Hippocampal formation (tissue), 2 donors: ENCODE measurements at regions not wholly inside any gene's neighbourhood (a gene's known extent, or its start where the extent isn't known, plus 50 kb on each side); places are given as distances from the start of the nearest gene placed in this dataset.
"Not testable (repeated sequence)": the region's sequence is repeated elsewhere in the genome, so short reads cannot be mapped to it uniquely, and the experiment has no call there.

Source experiments
- DNase-seq, 2 donors: peaks; one replicate each; lab custom pipeline; 2025; lab: John Stamatoyannopoulos, UW

- DNase-seq: no peak
Measured at GRCh38 chrX:848386-848785, 217.8 kb downstream of the SHOX start.

DNA sequence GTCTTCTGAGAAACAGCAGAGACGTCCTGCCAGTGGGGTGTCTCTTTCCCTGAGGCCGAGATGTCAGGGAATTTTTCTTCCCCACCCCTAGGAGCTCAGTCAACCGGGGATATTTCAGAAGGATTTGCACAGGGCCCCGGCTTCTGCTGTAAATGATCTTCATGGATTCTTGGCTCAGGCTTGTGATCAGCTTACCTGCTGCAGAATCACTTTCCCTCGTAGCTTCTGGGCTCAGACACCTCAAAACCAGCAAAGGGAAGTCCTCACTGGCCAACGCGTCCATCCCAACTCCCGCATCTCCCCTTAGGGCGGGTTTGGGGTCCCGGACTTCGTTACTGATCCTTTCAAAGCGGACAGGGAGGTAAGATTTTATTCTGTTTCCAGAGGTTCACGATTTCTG, 212.7 kb downstream of the SHOX start:
- DNase-seq: no peak

- DNase-seq: no peak
Measured at GRCh38 chrX:840556-840955, 210.0 kb downstream of the SHOX start.

DNA sequence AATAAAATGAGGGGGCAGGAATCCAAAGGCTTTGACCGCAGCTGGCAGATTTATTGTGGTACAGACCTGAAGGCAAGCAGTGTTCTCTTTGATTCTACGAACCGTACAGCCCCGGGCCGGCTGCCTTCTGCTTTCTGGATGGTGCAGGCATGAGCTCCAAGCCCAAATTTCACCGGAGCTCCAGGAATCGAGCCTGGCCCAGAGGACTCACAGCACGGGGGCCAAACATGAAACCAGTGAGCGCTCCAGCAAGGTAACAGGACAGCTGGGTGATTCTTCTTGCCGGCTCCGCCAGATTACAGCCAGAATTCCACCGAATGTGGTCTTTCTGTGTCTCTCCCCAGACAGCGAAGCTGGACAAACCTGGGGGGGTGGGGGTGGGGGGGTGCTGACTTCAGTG, 208.1 kb downstream of the SHOX start:
- not testable (repeated sequence) for DNase-seq

DNA sequence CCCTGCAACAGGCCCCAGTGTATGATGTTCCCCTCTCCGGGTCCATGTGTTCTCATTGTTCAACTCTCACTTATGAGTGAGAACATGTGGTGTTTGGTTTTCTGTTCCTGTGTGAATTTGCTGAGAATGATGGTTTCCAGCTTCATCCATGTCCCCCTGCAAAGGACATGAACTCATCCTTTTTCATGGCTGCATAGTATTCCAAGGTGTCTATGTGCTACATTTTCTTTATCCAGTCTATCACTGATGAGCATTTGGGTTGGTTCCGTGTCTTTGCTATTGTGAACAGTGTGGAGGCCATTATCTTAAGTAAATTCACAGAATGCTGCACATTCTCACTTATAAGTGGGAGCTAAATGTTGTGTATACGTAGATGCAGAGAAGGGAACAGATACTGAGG, 205.3 kb downstream of the SHOX start:
- DNase-seq: not testable (repeated sequence)

- no peak for DNase-seq
Measured at GRCh38 chrX:830532-830931, 199.9 kb downstream of the SHOX start.

DNA sequence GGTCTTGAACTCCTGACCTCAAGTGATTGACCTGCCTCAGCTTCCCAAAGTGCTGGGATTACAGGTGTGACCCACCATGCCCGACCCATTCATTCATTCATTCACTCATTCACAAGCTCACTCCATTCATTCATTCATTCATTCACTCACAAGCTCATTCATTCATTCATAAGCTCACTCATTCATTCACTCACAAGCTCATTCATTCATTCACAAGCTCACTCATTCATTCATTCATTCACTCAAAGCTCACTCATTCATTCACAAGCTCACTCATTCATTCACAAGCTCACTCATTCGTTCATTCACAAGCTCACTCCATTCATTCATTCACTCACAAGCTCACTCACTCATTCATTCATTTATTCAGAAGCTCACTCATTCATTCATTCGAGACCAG, 198.6 kb downstream of the SHOX start:
- DNase-seq: no peak

DNA sequence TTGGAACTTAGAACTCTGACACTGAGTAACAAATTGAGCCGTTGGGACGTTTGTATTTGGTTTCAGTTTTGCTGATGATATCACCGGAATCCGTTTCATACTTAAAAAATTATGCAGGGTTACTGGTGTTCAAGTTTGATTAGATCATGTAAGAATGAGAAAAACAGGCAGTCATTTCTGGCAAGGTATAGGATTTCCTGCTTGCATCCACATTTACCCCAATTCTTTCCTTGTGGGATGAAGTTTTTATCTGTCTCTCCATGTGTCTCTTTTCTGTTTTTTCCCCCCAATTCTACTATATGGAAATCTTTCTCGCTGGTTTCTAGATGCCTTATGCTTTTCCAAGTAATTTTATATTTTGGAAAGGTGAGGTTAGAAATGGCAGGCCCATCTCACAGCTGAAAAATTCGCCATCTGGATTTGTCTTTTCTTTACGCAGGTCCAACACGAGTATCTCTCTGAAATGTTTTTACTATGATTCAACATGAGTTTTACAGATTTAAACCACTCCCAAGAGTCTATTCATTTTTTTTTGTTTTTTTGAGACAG, 197.9 kb downstream of the SHOX start:
- DNase-seq: no peak

GRCh38 chrX:826448-826847, 195.9 kb downstream of the SHOX start:
- no peak for DNase-seq

GRCh38 chrX:825991-826390, 195.4 kb downstream of the SHOX start:
- DNase-seq: no peak

DNA sequence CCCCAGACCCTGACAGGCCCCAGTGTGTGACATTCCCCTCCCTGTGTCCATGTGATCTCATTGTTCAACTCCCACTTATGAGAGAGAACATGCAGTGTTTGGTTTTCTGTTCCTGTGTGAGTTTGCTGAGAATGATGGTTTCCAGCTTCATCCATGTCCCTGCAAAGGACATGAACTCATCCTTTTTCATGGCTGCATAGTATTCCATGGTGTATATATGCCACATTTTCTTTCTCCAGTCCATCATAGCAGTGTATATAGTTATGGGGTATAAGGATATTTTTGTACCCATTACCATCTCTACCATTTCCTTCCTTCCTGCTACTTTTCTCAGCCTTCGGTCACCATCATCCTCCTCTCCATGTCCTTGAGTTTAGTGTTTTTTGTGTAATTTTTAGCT, 192.5 kb downstream of the SHOX start:
- DNase-seq: not testable (repeated sequence)

- no peak for DNase-seq
Measured at GRCh38 chrX:821327-822107, 190.9 kb downstream of the SHOX start.

DNA sequence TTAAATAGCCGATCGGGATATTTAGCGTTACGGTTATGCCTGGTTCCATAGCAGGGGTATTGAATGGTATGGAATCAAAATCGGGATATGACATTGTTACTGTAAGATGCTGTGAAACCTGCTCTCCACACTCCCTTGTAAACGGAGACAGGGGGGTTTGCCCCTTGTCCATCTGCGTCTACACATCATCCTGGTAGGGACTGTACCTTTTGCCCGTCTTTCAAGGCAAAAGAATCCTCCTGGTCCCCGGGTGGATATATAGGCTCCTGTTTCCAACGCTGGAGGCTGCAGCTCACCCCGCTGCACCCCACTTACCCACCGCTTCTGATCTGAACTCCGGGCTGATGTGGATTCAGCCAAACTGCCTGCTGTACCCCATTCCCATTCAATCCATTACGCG, 189.1 kb downstream of the SHOX start:
- no peak for DNase-seq

- no peak for DNase-seq
Measured at GRCh38 chrX:817759-818300, 187.2 kb downstream of the SHOX start.

DNA sequence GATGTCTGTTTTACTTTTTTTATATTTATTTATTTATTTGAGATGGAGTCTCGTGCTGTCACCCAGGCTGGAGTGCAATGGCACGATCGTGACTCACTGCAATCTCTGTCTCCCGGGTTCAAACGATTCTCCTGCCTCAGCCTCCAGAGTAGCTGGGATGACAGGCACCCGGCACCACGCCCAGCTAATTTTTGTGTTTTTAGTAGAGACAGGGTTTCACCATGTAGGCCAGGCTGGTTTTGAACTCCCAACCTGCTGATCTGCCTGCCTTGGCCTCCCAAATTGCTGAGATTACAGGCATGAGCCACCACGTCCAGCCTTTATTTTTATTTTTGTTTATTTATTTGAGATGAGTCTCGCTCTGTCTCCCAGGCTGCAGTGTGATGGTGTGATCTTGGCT, 186.6 kb downstream of the SHOX start:
- not testable (repeated sequence) for DNase-seq

DNA sequence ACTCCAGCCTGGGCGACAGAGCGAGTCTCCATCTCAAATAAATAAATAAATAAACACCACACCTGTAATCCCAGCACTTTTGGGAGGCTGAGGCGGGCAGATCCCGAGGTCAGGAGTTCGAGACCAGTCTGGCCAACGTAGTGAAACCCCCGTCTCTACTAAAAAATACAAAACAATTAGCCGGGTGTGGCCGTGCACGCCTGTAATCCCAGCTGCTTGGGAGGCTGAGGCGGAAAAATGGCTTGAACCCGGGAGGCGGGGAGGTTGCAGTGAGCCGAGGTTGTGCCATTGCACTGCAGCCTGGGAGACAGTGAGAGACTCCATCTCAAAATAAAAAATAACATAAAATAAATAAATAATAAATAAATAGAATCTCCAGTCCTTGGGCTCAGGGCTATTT, 185.8 kb downstream of the SHOX start:
- DNase-seq: no peak

DNA sequence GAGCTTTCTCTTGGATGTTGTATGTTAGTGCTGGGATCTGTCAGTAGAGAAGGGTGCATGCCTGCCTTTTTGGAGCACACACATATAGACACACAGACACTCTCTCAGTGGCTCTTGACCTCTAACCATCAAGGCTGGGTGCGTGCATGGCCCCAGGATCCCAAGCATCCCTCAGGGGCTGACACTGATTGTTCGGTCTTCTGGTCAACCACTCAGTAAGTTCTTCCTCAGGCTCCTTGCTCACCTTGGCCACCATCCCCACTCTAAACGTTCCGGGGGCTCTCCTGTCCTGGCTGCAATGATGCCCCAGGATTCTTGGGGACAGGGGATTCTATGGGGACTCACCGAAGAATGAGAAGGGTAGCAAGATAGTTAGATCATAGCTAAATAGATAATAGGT, 179.6 kb downstream of the SHOX start:
- no peak for DNase-seq

- no peak for DNase-seq
Measured at GRCh38 chrX:809081-809480, 178.5 kb downstream of the SHOX start.

DNA sequence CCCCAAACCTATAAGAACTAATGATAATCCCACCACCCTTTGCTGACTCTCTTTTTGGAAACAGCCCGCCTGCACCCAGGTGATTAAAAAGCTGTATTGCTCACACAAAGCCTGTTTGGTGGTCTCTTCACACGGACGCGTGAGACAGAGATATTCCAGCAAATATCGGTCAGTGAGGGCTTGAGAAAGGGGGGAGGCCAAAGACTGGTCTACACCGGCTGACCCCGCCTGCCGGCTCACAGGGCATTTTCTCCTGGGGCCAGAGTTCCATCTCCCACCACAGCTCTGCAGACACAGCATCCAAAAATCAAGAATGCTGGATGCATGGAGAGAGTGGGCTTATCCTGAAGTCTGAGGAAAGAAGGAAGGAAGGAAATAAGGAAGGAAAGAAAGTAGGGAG, 176.0 kb downstream of the SHOX start:
- no peak for DNase-seq

- DNase-seq: no peak
Measured at GRCh38 chrX:805988-806387, 175.4 kb downstream of the SHOX start.

GRCh38 chrX:805103-805670, 174.6 kb downstream of the SHOX start:
- DNase-seq: no peak

DNA sequence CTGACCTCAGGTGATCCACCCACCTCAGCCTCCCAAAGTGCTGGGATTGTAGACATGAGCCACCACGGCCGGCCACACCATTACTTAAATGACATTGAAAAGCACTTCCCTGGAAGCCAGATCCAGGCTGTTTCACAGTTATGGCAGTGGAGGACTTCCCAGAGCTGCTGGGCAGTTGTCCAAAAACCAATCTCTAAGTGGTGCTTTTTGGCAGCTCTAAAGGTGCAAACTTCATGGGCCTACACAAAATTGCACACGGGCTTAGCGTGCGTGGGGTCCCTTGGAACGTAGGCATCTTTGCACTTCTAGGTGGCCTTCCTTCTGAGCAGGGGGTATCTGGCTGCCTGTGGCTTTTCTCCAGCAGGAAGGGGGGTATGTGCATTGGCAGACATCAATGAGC, 172.3 kb downstream of the SHOX start:
- no peak for DNase-seq

- no peak for DNase-seq
Measured at GRCh38 chrX:799808-800207, 169.2 kb downstream of the SHOX start.
